BE2C (cell line): ENCODE measurements at regions not wholly inside any gene's neighbourhood (a gene's known extent, or its start where the extent isn't known, plus 50 kb on each side); places are given as distances from the start of the nearest gene placed in this dataset.
"Not testable (repeated sequence)": the region's sequence is repeated elsewhere in the genome, so short reads cannot be mapped to it uniquely, and the experiment has no call there.

ENCODE experiments used
- DNase-seq: peaks from one replicate; pipeline ENCODE4 v3.0.0-alpha.2; 2020
- H3K27me3 ChIP-seq: fragments of 250-450 bp; sonication (Bioruptor Pico); 2 replicates; pipeline ENCODE4 v1.5.1; 2020; ENCODE audit warnings: mild to moderate bottlenecking
- H3K36me3 ChIP-seq: fragments of 250-450 bp; sonication (Bioruptor Pico); 2 replicates; pipeline ENCODE4 v1.5.1; 2020; ENCODE audit warnings: mild to moderate bottlenecking
- H3K4me1 ChIP-seq: fragments of 250-450 bp; sonication (Bioruptor Pico); 2 replicates; pipeline ENCODE4 v1.5.1; 2020
- H3K4me3 ChIP-seq: 2 replicates; pipeline ENCODE4 v1.5.1; 2011; ENCODE audit warnings: low read depth, low read length
- H3K9me3 ChIP-seq: fragments of 250-450 bp; sonication (Bioruptor Pico); 2 replicates; pipeline ENCODE4 v1.5.1; 2020
- CTCF ChIP-seq: IDR thresholded peaks from 2 replicates; pipeline ENCODE4 v1.5.1; 2012; ENCODE audit warnings: mild to moderate bottlenecking, low read depth, low read length

GRCh38 chr5:145619806-145620310 is 215.3 kb downstream of the PRELID2 start:
- H3K27me3 ChIP-seq, result no peaks in the 10 kb centered on the region
- no peaks in the 10 kb centered on the region for H3K9me3 ChIP-seq
- no peaks in the 10 kb centered on the region for H3K4me1 ChIP-seq
- no peak for TF ChIP-seq CTCF
- no peaks in the 10 kb centered on the region for H3K36me3 ChIP-seq
- DNase-seq, result no peak
- H3K4me3 ChIP-seq, result no peak overlapping the region

GRCh38 chr5:145616739-145617138 is 218.4 kb downstream of the PRELID2 start:
- not testable (repeated sequence) for H3K4me3 ChIP-seq, H3K27me3 ChIP-seq, H3K9me3 ChIP-seq, H3K4me1 ChIP-seq, H3K36me3 ChIP-seq, DNase-seq

GRCh38 chr5:145598983-145599382 is 236.2 kb downstream of the PRELID2 start:
- no peaks in the 10 kb centered on the region for H3K36me3 ChIP-seq
- no peak for TF ChIP-seq CTCF
- H3K4me1 ChIP-seq, result no peaks in the 10 kb centered on the region
- no peaks in the 10 kb centered on the region for H3K9me3 ChIP-seq
- H3K4me3 ChIP-seq, result no peak overlapping the region
- no peaks in the 10 kb centered on the region for H3K27me3 ChIP-seq
- DNase-seq, result no peak

- no peak for TF ChIP-seq CTCF
- Histone ChIP-seq H3K4me3 (no peak overlapping the region), H3K9me3 (no peaks in the 10 kb centered on the region), H3K36me3 (no peaks in the 10 kb centered on the region), H3K27me3 (no peaks in the 10 kb centered on the region), H3K4me1 (no peaks in the 10 kb centered on the region)
- DNase-seq, result no peak
These were observed 237.0 kb downstream of the PRELID2 start for GRCh38 chr5:145598184-145598583.

- no peak for DNase-seq
- Histone ChIP-seq H3K27me3 (no peaks in the 10 kb centered on the region), H3K36me3 (no peaks in the 10 kb centered on the region), H3K4me3 (no peak overlapping the region), H3K4me1 (no peaks in the 10 kb centered on the region), H3K9me3 (no peaks in the 10 kb centered on the region)
- TF ChIP-seq CTCF, result no peak
These were observed 243.6 kb downstream of the PRELID2 start for GRCh38 chr5:145591578-145591977.

GRCh38 chr5:145589063-145589462 is 246.1 kb downstream of the PRELID2 start:
- no peaks in the 10 kb centered on the region for H3K27me3 ChIP-seq
- no peak overlapping the region for H3K4me3 ChIP-seq
- H3K36me3 ChIP-seq, result no peaks in the 10 kb centered on the region
- no peaks in the 10 kb centered on the region for H3K4me1 ChIP-seq
- H3K9me3 ChIP-seq, result no peaks in the 10 kb centered on the region
- TF ChIP-seq CTCF, result no peak
- no peak for DNase-seq

GRCh38 chr5:145588558-145588957 is 246.6 kb downstream of the PRELID2 start:
- no peak for TF ChIP-seq CTCF
- H3K4me3 ChIP-seq, result no peak overlapping the region

More at GRCh38 chr5:145588558-145588957, 246.6 kb downstream of the PRELID2 start:
- Histone ChIP-seq H3K9me3 (no peaks in the 10 kb centered on the region), H3K27me3 (no peaks in the 10 kb centered on the region), H3K4me1 (no peaks in the 10 kb centered on the region), H3K36me3 (no peaks in the 10 kb centered on the region)
- DNase-seq, result no peak
